H1 (cell line): ENCODE measurements at regions not wholly inside any gene's neighbourhood (a gene's known extent, or its start where the extent isn't known, plus 50 kb on each side); places are given as distances from the start of the nearest gene placed in this dataset.

Experiments
- CTCF ChIA-PET: fragments of 300-600 bp; sonication (Branson Sonifier 250); formaldehyde crosslinking; loops from one replicate; lab custom pipeline; 2021; ENCODE audit not compliant: partially characterized antibody; lab: Charles Lee
- POLR2A ChIA-PET: fragments of 300-600 bp; sonication (Branson Sonifier 250); formaldehyde crosslinking; loops from one replicate; lab custom pipeline; 2021; ENCODE audit warnings: inconsistent platforms; ENCODE audit not compliant: partially characterized antibody; lab: Charles Lee
- DNase-seq, 2 experiments: peaks; one replicate each; pipeline versions ENCODE4 v3.0.0 to v3.0.0-alpha.2; 2010 to 2022; ENCODE audit warnings: low spot score in 2 of 2, low read depth in 1 of 2, mixed read lengths in 1 of 2
- FAIRE-seq: peaks from 2 replicates; lab custom pipeline; 2011; peaks lifted over from hg19 to GRCh38; lab: Jason Lieb, UNC
- H2AFZ ChIP-seq: 2 replicates; pipeline ENCODE4 v1.8.1; 2012; ENCODE audit warnings: low read length, inconsistent platforms
- H2AK5ac ChIP-seq: 2 replicates; pipeline ENCODE4 v1.6.1; 2013; ENCODE audit warnings: low read depth, low read length
- H2BK120ac ChIP-seq: replicated peaks from 2 replicates; pipeline ENCODE3; 2013; ENCODE audit warnings: low read depth, low read length, inconsistent platforms
- H2BK12ac ChIP-seq: 2 replicates; pipeline ENCODE4 v1.6.1; 2013; ENCODE audit warnings: low read depth, low read length
- H2BK15ac ChIP-seq: 2 replicates; pipeline ENCODE4 v1.6.1; 2013; ENCODE audit warnings: low read length
- H2BK20ac ChIP-seq: 2 replicates; pipeline ENCODE4 v1.6.1; 2013; ENCODE audit warnings: low read length
- H2BK5ac ChIP-seq: 2 replicates; pipeline ENCODE4 v1.6.1; 2013; ENCODE audit warnings: low read depth, low read length
- H3K14ac ChIP-seq: 2 replicates; pipeline ENCODE4 v1.6.1; 2013; ENCODE audit warnings: inconsistent platforms; ENCODE audit not compliant: insufficient read length
- H3K18ac ChIP-seq: 2 replicates; pipeline ENCODE4 v1.6.1; 2013; ENCODE audit warnings: low read length; ENCODE audit errors: extremely low read depth
- H3K23ac ChIP-seq: 2 replicates; pipeline ENCODE4 v1.6.1; 2013; ENCODE audit warnings: inconsistent platforms; ENCODE audit not compliant: insufficient read length
- H3K23me2 ChIP-seq: 2 replicates; pipeline ENCODE4 v1.6.1; 2013; ENCODE audit warnings: low read depth, low read length
- H3K27ac ChIP-seq: 2 replicates; pipeline ENCODE4 v1.6.1; 2011; ENCODE audit warnings: low read depth, low read length, inconsistent platforms
- H3K27me3 ChIP-seq, 4 experiments: replicated peaks in 1 of 4; 1 replicate in 1 of 4; 2 replicates in 3 of 4; pipeline versions ENCODE4 v1.6.1 to v1.8.1; 2011 to 2013; ENCODE audit warnings: low read length in 3 of 4, mild to moderate bottlenecking in 3 of 4, inconsistent platforms in 2 of 4, mixed read lengths in 2 of 4, moderate library complexity in 1 of 4; ENCODE audit not compliant: control insufficient read depth in 3 of 4, insufficient read depth in 3 of 4; ENCODE audit errors: extremely low read depth in 1 of 4
- H3K36me3 ChIP-seq, 4 experiments: 2 replicates each; pipeline versions ENCODE4 v1.6.1 to v1.8.1; 2011 to 2013; ENCODE audit warnings: mild to moderate bottlenecking in 4 of 4, low read length in 3 of 4, moderate library complexity in 2 of 4, control low read depth in 1 of 4, inconsistent platforms in 1 of 4; ENCODE audit not compliant: insufficient read depth in 4 of 4, control insufficient read depth in 2 of 4
- H3K4ac ChIP-seq: replicated peaks from 2 replicates; pipeline ENCODE3; 2013; ENCODE audit warnings: low read length, low read depth, mixed read lengths, inconsistent platforms; ENCODE audit not compliant: insufficient read length
- H3K4me1 ChIP-seq, 4 experiments: replicated peaks in 1 of 4; 1 replicate in 1 of 4; 2 replicates in 3 of 4; pipeline versions ENCODE4 v1.6.1 to v1.8.1; 2011 to 2013; ENCODE audit warnings: low read length in 3 of 4, inconsistent platforms in 2 of 4, mixed read lengths in 1 of 4; ENCODE audit not compliant: insufficient read depth in 4 of 4, control insufficient read depth in 3 of 4
- H3K4me2 ChIP-seq, 2 experiments: 2 replicates each; pipeline versions ENCODE4 v1.6.1 to v1.8.1; 2011 to 2013; ENCODE audit warnings: low read depth in 2 of 2, low read length in 2 of 2, control low read depth in 1 of 2, inconsistent platforms in 1 of 2, mild to moderate bottlenecking in 1 of 2; ENCODE audit not compliant: insufficient read depth in 1 of 2
- H3K4me3 ChIP-seq, 4 experiments: fragments of 200-600, 300-600 bp in 1 of 4; sonication (generic), shearing (Covaris generic), sonication (Bioruptor Twin) in 1 of 4; 2 replicates each; pipeline versions ENCODE4 v1.5.1 to v1.8.1; 2011 to 2016; ENCODE audit warnings: low read length in 4 of 4, low read depth in 3 of 4, control low read depth in 2 of 4, inconsistent platforms in 2 of 4, mild to moderate bottlenecking in 2 of 4, mixed read lengths in 1 of 4, moderate library complexity in 1 of 4; ENCODE audit not compliant: insufficient read depth in 2 of 4; ENCODE audit errors: extremely low read depth in 1 of 4
- H3K56ac ChIP-seq: replicated peaks from 2 replicates; pipeline ENCODE3; 2013; ENCODE audit warnings: low read depth, mild to moderate bottlenecking, mixed read lengths, low read length, inconsistent platforms; ENCODE audit not compliant: insufficient read length
- H3K79me1 ChIP-seq: 2 replicates; pipeline ENCODE4 v1.6.1; 2013; ENCODE audit warnings: low read depth, low read length, control low read depth
- H3K79me2 ChIP-seq, 2 experiments: 2 replicates each; pipeline versions ENCODE4 v1.6.1 to v1.8.1; 2012 to 2013; ENCODE audit warnings: low read length in 2 of 2, mild to moderate bottlenecking in 2 of 2, inconsistent platforms in 1 of 2; ENCODE audit not compliant: insufficient read depth in 2 of 2, control insufficient read depth in 1 of 2
- H3K9ac ChIP-seq, 4 experiments: replicated peaks in 1 of 4; 1 replicate in 1 of 4; 2 replicates in 3 of 4; pipeline versions ENCODE4 v1.6.1 to v1.8.1; 2011 to 2013; ENCODE audit warnings: low read depth in 3 of 4, low read length in 3 of 4, control low read depth in 2 of 4, mild to moderate bottlenecking in 2 of 4, moderate library complexity in 2 of 4, inconsistent platforms in 1 of 4; ENCODE audit errors: extremely low read depth in 1 of 4
- H3K9me3 ChIP-seq, 2 experiments: 2 replicates each; pipeline versions ENCODE4 v1.6.1 to v1.8.1; 2012 to 2013; ENCODE audit warnings: mild to moderate bottlenecking in 2 of 2, moderate library complexity in 2 of 2, control low read depth in 1 of 2, inconsistent platforms in 1 of 2, low read depth in 1 of 2, low read length in 1 of 2, mixed read lengths in 1 of 2; ENCODE audit not compliant: insufficient read depth in 2 of 2
- H4K20me1 ChIP-seq, 2 experiments: replicated peaks in 1 of 2; 2 replicates each; pipeline versions ENCODE3 to v1.8.1; 2011 to 2013; ENCODE audit warnings: inconsistent platforms in 2 of 2, low read length in 2 of 2, mild to moderate bottlenecking in 1 of 2; ENCODE audit not compliant: insufficient read depth in 2 of 2, control insufficient read depth in 1 of 2
- H4K5ac ChIP-seq: 2 replicates; pipeline ENCODE4 v1.6.1; 2013; ENCODE audit warnings: low read length, low read depth, mixed read lengths, inconsistent platforms; ENCODE audit not compliant: insufficient read length
- H4K8ac ChIP-seq: 2 replicates; pipeline ENCODE4 v1.8.0; 2013; ENCODE audit warnings: mild to moderate bottlenecking, moderate library complexity, low read length, inconsistent platforms; ENCODE audit not compliant: insufficient read depth; ENCODE audit errors: extremely low read depth
- H4K91ac ChIP-seq: replicated peaks from 2 replicates; pipeline ENCODE3; 2013; ENCODE audit warnings: low read length, mixed read lengths, inconsistent platforms; ENCODE audit not compliant: insufficient read length
- WGBS, 2 experiments: shearing (Covaris generic) in 1 of 2; methylation state at CpG; one replicate each; pipeline versions ENCODE4 v1.1.6 to v1.1.7; 2013 to 2015; ENCODE audit warnings: low lambda C conversion rate in 2 of 2, mixed read lengths in 2 of 2, inconsistent platforms in 1 of 2, low coverage in 1 of 2, missing lambda C conversion rate in 1 of 2; ENCODE audit not compliant: insufficient replicate concordance in 2 of 2, insufficient coverage in 1 of 2, insufficient read length in 1 of 2; ENCODE audit errors: extremely low coverage in 1 of 2, missing lambda C conversion rate in 1 of 2; 5-methylcytosine and 5-hydroxymethylcytosine counted together

DNA sequence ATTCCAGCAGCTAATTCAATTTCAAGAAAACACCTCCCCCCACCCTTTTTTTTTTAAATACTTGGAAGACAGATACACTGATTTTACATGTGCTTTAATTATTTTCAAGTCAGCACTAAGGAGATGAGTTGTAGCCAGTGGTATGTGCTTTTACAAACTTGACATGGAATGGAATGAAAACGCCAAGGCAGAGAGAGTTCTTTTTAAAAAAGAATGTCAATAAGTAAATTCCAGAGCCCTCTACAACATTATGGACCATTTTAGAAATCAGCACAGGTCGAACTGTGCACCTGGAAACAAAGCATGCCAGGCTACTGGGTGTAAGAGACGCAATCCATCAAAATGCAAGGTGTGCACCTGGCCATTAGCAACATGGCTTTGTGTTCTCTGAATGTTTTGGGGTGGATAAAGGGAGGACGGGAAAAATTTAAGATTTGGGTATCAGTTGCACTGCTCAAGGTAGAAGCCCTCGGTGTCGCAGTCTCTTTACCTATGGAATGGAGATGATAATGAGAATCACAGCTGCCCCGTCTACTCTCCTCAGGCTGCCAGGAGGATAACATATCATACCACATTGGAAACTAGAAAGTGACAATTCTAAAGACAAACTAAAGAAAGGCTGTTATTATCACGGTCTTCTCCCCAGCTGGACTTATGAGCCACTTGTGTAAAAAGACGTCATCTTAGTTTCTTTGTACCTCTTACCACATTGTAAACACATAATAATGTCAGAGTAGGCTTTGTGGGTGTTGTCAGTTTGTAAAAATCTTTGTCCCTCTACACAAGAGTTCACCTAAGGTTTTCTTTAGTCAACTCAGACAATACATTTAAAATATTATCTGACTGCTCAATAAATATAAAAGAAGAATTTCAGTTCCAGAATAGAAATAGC, 107.4 kb upstream of the PRICKLE2 start:
- no peaks in the 10 kb centered on the region for H3K9me3 ChIP-seq
- WGBS, 2 experiments, result 87% methylated on average over 9 of the region's 9 CpGs; no CpG with 5 or more reads in 1 of the 2 experiments
- H3K79me2 ChIP-seq, result no peaks in the 10 kb centered on the region
- no peak overlapping the region for H3K23ac ChIP-seq
- no peaks in the 10 kb centered on the region for H3K36me3 ChIP-seq
- no peak overlapping the region for H3K56ac ChIP-seq
- no peak overlapping the region for H4K5ac ChIP-seq
- no peak overlapping the region for H3K4ac ChIP-seq
- H3K14ac ChIP-seq, result no peak overlapping the region
- H2BK12ac ChIP-seq, result no peak overlapping the region
- ChIA-PET CTCF (interaction anchor here (1.5 to 2.7 kb wide), 2 partner anchors 13 to 27 kb away, joined by 4 to 9 read pairs; no protein-coding TSS in a partner anchor), POLR2A (no interaction called here)
- no peak overlapping the region for H3K27ac ChIP-seq
- H4K91ac ChIP-seq, result no peak overlapping the region
- no peak overlapping the region for H3K9ac ChIP-seq
- H4K20me1 ChIP-seq, result no peaks in the 10 kb centered on the region
- H3K27me3 ChIP-seq, result no peaks in the 10 kb centered on the region
- no peak overlapping the region for H2BK120ac ChIP-seq
- H3K79me1 ChIP-seq, result no peaks in the 10 kb centered on the region
- no peaks in the 10 kb centered on the region; the same call in 1 of the 2 replicates for H3K23me2 ChIP-seq
- no peak overlapping the region for H2BK15ac ChIP-seq
- H3K4me2 ChIP-seq, result no peak overlapping the region
- H3K4me1 ChIP-seq, result 0 out of 7 replicates have a peak, but pooled peaks cover 0 to 2% (median 0%) of the 10 kb centered on the region in 4 experiments
- no peak overlapping the region for H3K4me3 ChIP-seq
- H4K8ac ChIP-seq, result no peak overlapping the region
- no peak for DNase-seq
- H3K18ac ChIP-seq, result no peak overlapping the region
- no peak overlapping the region for H2AK5ac ChIP-seq
- H2AFZ ChIP-seq, result no peak overlapping the region
- no peak overlapping the region for H2BK20ac ChIP-seq
- no peak for FAIRE-seq
- H2BK5ac ChIP-seq, result no peak overlapping the region
